Body of pancreas (tissue), 4 donors: ENCODE measurements at regions not wholly inside any gene's neighbourhood (a gene's known extent, or its start where the extent isn't known, plus 50 kb on each side); places are given as distances from the start of the nearest gene placed in this dataset.
"Not testable (repeated sequence)": the region's sequence is repeated elsewhere in the genome, so short reads cannot be mapped to it uniquely, and the experiment has no call there.

ENCODE experiments used
- ATAC-seq: fragments of 150-250 bp; one replicate; pipeline ENCODE4 v1.9.1; 2016
- DNase-seq, 4 donors: peaks; one replicate each; pipeline ENCODE4 v3.0.0-alpha.2; 2019
- H3K27ac ChIP-seq, 4 donors: fragments of 200-600 bp; sonication (generic); 1 replicate in 3 of 4; 2 replicates in 1 of 4; pipeline versions ENCODE4 v1.5.1 to v1.6.1; 2016 to 2019; ENCODE audit warnings: mild to moderate bottlenecking in 1 of 4, mixed read lengths in 1 of 4, moderate library complexity in 1 of 4
- H3K27me3 ChIP-seq, 2 donors: fragments of 200-600 bp; sonication (generic); one replicate each; pipeline ENCODE4 v1.6.0; 2016; ENCODE audit warnings: mild to moderate bottlenecking in 1 of 2
- H3K36me3 ChIP-seq, 2 donors: fragments of 200-600 bp; sonication (generic); replicated peaks in 1 of 2; 2 replicates each; pipeline ENCODE4 v1.5.1; 2016; ENCODE audit warnings: low read depth in 2 of 2; ENCODE audit not compliant: insufficient read depth in 1 of 2
- H3K4me1 ChIP-seq: fragments of 200-600 bp; sonication (generic); one replicate; pipeline ENCODE4 v1.6.0; 2016
- H3K4me3 ChIP-seq, 2 donors: fragments of 200-600 bp; sonication (generic); 1 replicate in 1 of 2; 2 replicates in 1 of 2; pipeline ENCODE4 v1.5.1; 2016 to 2019
- H3K9me3 ChIP-seq, 3 donors: fragments of 200-600 bp; sonication (generic); 1 replicate in 2 of 3; 2 replicates in 1 of 3; pipeline ENCODE4 v1.5.1; 2016
- CTCF ChIP-seq, 7 experiments: fragments of 450-650 bp in 4 of 7; fragments of 200-600 bp in 3 of 7; sonication (generic) in 3 of 7; IDR thresholded peaks; one replicate each; pipeline ENCODE4 v1.5.1; 2016 to 2019; ENCODE audit warnings: antibody characterized with exemption in 7 of 7
- POLR2A ChIP-seq, 3 donors: fragments of 450-650 bp; IDR thresholded peaks; one replicate each; pipeline ENCODE4 v1.6.1; 2016; ENCODE audit warnings: antibody characterized with exemption in 3 of 3, mild to moderate bottlenecking in 2 of 3
- WGBS, 2 donors: methylation state at CpG; one replicate each; pipeline ENCODE4 v1.1.5; 2017; 5-methylcytosine and 5-hydroxymethylcytosine counted together
- intact Hi-C: fragments of 100-400 bp; cut with DNase I; formaldehyde crosslinking; loops from one replicate; pipeline ENCODE4 v1.15.1; 2023

- DNase-seq (no peak), ATAC-seq (no peak)
- no peak overlapping the region for H3K4me3 ChIP-seq
- TF ChIP-seq POLR2A (IDR thresholded peaks at IDR 0.05) (no peak), CTCF (IDR thresholded peaks at IDR 0.05) (no peak)
- H3K27me3 ChIP-seq, result no peaks in the 10 kb centered on the region
- WGBS, 2 donors, result 50 to 63% methylated on average over 3 to 4 of the region's 4 CpGs
- H3K9me3 ChIP-seq, result peaks cover 0 to 7% (median 0%) of the 10 kb centered on the region in 3 donors
- intact Hi-C loops, result no loop called here
- no peaks in the 10 kb centered on the region for H3K36me3 ChIP-seq
- no peaks in the 10 kb centered on the region for H3K4me1 ChIP-seq
- H3K27ac ChIP-seq, result no peak overlapping the region
Observed at GRCh38 chr7:63105978-63106377, 892.7 kb upstream of the ZNF722 start.

GRCh38 chr7:63106506-63107388 is 891.9 kb upstream of the ZNF722 start:
- DNase-seq, result no peak
- intact Hi-C loops, result no loop called here
- Histone ChIP-seq H3K36me3 (no peaks in the 10 kb centered on the region), H3K27ac (no peak overlapping the region), H3K27me3 (no peaks in the 10 kb centered on the region), H3K4me3 (no peak overlapping the region), H3K4me1 (no peaks in the 10 kb centered on the region), H3K9me3 (peaks cover 0 to 7% (median 0%) of the 10 kb centered on the region in 3 donors)
- 47 to 64% methylated on average over 6 to 11 of the region's 11 CpGs for WGBS, 2 donors
- TF ChIP-seq CTCF (IDR thresholded peaks at IDR 0.05) (no peak), POLR2A (IDR thresholded peaks at IDR 0.05) (no peak)
- no peak for ATAC-seq

- intact Hi-C loops, H3K9me3 ChIP-seq, H3K27ac ChIP-seq, ATAC-seq, DNase-seq, H3K36me3 ChIP-seq, H3K27me3 ChIP-seq, H3K4me3 ChIP-seq, H3K4me1 ChIP-seq: not testable (repeated sequence)
- WGBS, 2 donors, result 44 to 64% methylated on average over 7 of the region's 7 CpGs
Observed at GRCh38 chr7:63111511-63111910, 887.1 kb upstream of the ZNF722 start.

- Histone ChIP-seq H3K27ac (no peak overlapping the region), H3K27me3 (no peaks in the 10 kb centered on the region), H3K36me3 (no peaks in the 10 kb centered on the region), H3K9me3 (peaks cover 0 to 9% (median 0%) of the 10 kb centered on the region in 3 donors), H3K4me1 (no peaks in the 10 kb centered on the region), H3K4me3 (no peak overlapping the region)
- TF ChIP-seq POLR2A (IDR thresholded peaks at IDR 0.05) (no peak), CTCF (IDR thresholded peaks at IDR 0.05) (no peak)
- DNase-seq, result no peak
- intact Hi-C loops, result no loop called here
- 76 to 82% methylated on average over 11 to 35 of the region's 36 CpGs for WGBS, 2 donors
- no peak for ATAC-seq
Observed at GRCh38 chr7:63112764-63113712, 885.6 kb upstream of the ZNF722 start.

GRCh38 chr7:63113713-63114285 is 884.9 kb upstream of the ZNF722 start:
- DNase-seq (no peak), ATAC-seq (no peak)
- H3K27ac ChIP-seq, result no peak overlapping the region
- H3K36me3 ChIP-seq, result no peaks in the 10 kb centered on the region
- no peaks in the 10 kb centered on the region for H3K4me1 ChIP-seq
- H3K9me3 ChIP-seq, result peaks cover 0 to 9% (median 0%) of the 10 kb centered on the region in 3 donors
- WGBS, 2 donors, result 56 to 90% methylated on average over 2 to 32 of the region's 33 CpGs
- TF ChIP-seq POLR2A (IDR thresholded peaks at IDR 0.05) (no peak), CTCF (IDR thresholded peaks at IDR 0.05) (no peak)
- no peaks in the 10 kb centered on the region for H3K27me3 ChIP-seq
- H3K4me3 ChIP-seq, result no peak overlapping the region
- intact Hi-C loops, result no loop called here
